VCaP (cell line): ENCODE measurements at regions not wholly inside any gene's neighbourhood (a gene's known extent, or its start where the extent isn't known, plus 50 kb on each side); places are given as distances from the start of the nearest gene placed in this dataset.

Source experiments
- H3K27ac ChIP-seq: fragments of 450-650 bp; 2 replicates; pipeline ENCODE4 v1.5.1; 2017
- TF ChIP-seq, protein P1 (sequence below): fragments of 450-650 bp; conservative IDR thresholded peaks from 2 replicates; pipeline ENCODE4 v1.5.1; 2017; ENCODE audit warnings: mild to moderate bottlenecking, moderate library complexity

DNA sequence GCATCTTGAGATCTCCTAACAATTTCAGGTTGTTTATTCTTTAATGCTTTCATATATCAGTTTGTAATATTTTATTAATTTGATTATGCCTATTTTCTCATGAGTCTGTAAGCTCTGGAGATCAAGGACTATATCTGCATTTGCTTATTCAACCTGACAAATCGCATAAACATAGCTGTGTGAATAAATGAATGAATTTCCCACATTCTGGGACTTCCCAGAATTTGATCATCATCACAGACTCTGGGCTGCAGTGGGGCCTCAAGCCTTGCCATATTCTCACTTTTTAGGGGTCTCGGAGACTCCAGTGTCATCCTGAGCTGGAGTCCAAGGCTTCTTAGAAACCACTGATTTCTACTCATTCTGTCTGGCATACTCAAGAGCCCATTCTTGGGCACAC is 180.5 kb downstream of the DAD1 start:
- H3K27ac ChIP-seq: no peak overlapping the region
- TF ChIP-seq, protein P1, sequence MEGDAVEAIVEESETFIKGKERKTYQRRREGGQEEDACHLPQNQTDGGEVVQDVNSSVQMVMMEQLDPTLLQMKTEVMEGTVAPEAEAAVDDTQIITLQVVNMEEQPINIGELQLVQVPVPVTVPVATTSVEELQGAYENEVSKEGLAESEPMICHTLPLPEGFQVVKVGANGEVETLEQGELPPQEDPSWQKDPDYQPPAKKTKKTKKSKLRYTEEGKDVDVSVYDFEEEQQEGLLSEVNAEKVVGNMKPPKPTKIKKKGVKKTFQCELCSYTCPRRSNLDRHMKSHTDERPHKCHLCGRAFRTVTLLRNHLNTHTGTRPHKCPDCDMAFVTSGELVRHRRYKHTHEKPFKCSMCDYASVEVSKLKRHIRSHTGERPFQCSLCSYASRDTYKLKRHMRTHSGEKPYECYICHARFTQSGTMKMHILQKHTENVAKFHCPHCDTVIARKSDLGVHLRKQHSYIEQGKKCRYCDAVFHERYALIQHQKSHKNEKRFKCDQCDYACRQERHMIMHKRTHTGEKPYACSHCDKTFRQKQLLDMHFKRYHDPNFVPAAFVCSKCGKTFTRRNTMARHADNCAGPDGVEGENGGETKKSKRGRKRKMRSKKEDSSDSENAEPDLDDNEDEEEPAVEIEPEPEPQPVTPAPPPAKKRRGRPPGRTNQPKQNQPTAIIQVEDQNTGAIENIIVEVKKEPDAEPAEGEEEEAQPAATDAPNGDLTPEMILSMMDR: no peak

DNA sequence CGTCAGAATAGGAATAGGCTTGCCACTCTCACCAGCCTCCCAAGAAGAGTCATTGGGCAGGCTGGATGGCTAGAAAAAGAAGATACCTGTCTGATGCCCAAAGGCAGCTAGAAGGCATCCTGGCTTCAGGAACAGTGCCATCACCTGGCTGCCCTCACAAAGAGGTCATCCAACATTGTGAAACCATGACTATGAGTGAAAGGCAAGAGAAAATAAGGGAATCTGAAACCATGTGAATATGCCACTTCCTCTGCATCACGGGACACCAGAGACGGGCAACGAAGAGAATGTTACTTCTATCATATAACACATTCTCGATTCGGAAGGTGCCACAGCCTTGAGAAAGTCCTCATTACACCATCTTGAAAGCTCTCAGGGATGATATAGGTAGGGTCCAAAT is 182.0 kb downstream of the DAD1 start:
- TF ChIP-seq, protein P1: no peak
- H3K27ac ChIP-seq: no peak overlapping the region

DNA sequence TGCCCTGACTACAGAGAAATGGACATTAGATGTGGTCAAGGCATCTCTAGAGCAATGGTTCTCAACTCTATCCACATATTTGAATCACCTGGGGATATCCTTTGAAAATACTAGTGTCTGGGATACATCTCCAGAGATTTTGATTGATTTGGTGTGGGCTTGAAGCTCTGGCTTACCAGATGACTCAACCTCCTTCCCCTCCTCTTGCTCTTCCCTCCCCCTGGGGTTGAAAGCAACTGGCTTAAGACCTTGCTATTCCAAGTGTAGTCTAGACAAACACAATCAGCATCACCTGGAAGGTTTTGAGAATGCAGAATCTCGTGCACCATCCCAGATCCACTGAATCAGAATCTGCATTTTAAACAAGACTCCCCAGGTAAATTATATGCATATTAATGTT is 183.8 kb downstream of the DAD1 start:
- TF ChIP-seq, protein P1: no peak
- no peak overlapping the region for H3K27ac ChIP-seq

DNA sequence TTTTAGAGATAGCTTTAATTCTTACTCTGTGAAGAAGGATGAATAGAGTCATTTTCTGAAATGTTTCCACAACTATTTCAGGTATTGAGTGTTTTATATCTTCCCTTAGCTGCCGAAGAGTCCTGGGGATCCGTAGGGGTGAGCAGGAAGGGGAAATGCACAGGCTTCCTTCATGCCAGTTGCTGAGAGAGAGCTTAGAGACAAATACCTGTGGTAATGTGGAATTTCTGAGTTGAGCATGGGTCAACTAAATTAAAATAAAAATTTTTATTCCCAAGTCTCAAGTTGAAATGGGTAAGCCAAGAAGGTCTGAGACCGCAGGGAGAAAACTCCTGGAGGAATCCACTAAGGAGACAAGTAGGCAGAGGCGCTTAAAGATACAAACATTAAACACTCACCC is 185.7 kb downstream of the DAD1 start:
- no peak overlapping the region for H3K27ac ChIP-seq
- TF ChIP-seq, protein P1: no peak

DNA sequence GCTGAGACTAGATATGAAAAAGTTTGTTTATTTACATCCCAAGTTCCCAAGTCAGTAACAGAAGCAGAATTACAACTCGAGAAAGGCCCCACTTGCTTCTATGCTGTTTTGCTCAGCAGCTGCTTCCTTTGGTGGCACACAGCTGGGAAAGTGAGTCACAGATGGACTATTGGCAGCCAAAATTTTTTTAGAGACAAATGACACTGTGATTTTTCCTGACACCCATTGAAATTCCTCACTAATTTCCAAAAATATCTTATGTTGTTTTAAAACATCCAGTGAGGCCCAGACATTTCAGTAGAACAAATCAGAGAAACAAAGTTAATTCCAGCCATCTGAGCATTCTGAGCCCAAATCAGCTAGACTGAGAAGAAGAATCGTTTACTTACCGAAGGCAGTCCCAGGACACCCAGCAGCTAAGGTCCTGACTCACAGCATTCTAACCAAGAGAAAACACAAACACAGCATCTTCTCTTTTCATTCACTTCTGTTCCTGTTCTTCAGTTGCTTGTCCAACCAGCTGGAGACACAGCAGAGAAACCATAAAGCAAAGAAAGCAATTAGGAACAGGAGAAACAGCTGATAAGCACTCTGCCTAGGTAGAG is 188.3 kb downstream of the DAD1 start:
- TF ChIP-seq, protein P1: no peak
- no peak overlapping the region for H3K27ac ChIP-seq

DNA sequence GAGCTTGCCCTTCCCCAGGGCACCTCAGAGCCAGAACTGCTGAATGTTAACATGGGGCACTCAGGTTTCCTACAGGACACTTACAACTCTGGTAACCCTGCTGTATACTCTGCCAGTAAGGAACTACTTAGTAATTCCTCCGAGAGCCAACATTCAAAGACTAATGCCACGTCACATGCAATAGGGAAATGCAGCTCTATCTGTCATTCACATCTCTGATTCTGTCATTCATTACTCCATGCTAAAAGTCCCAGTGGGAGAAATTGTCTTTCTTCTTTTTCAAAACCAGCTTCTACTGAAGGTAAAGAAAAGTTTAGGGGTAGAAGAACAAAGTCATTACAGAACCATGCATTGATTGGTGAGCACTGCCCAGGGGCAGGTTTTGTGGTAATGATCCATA is 189.2 kb downstream of the DAD1 start:
- TF ChIP-seq, protein P1: no peak
- no peak overlapping the region for H3K27ac ChIP-seq

DNA sequence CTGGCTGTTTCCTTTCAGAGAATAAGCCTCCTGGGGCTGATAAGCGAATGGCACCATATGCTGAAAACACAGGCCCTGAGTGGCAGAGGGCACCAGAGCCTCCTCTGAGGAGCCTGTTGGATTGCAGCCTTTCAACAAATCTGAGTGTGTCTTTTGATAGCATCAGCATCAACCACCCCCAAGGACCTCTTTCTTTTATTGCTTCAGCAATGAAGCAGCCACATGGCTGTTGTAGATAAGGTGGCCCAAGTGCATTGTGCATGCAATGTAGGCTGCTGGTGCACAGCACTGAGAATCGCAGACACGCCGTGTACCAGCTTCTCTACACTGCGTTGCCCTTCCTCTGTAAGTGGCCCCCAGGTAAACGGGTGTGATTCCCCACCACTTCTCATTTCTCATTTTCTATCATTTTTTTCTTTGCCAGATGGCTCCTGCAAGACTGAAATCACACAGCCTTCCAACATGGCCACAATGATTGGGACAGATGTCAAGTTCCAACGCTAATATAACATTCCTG is 191.7 kb downstream of the DAD1 start:
- no peak overlapping the region for H3K27ac ChIP-seq
- TF ChIP-seq, protein P1: no peak
